Activated T-cell treated with anti-CD3 and anti-CD28 coated beads, Interleukin-2, amount 50 U/mL, for 48 hours (primary cell): ENCODE measurements at regions not wholly inside any gene's neighbourhood (a gene's known extent, or its start where the extent isn't known, plus 50 kb on each side); places are given as distances from the start of the nearest gene placed in this dataset.

Source experiments
- DNase-seq, 2 experiments: peaks; one replicate each; pipeline ENCODE4 v3.0.0-alpha.2; 2020

- no peak for DNase-seq
Observed at GRCh38 chr5:63719147-63719546, 243.1 kb downstream of the HTR1A start.

- no peak for DNase-seq
Observed at GRCh38 chr5:63700241-63700640, 262.0 kb downstream of the HTR1A start.

GRCh38 chr5:63697811-63698210, 264.4 kb downstream of the HTR1A start:
- no peak for DNase-seq

GRCh38 chr5:63690546-63690945, 271.7 kb downstream of the HTR1A start:
- no peak for DNase-seq

GRCh38 chr5:63687854-63688516, 274.3 kb downstream of the HTR1A start:
- no peak for DNase-seq

GRCh38 chr5:63686938-63687337, 275.3 kb downstream of the HTR1A start:
- DNase-seq = no peak

GRCh38 chr5:63686181-63686580, 276.1 kb downstream of the HTR1A start:
- no peak for DNase-seq

GRCh38 chr5:63685454-63685853, 276.8 kb downstream of the HTR1A start:
- DNase-seq = no peak

GRCh38 chr5:63674881-63675280, 287.4 kb downstream of the HTR1A start:
- no peak for DNase-seq

- DNase-seq = no peak
Observed at GRCh38 chr5:63655043-63655442, 307.2 kb downstream of the HTR1A start.

GRCh38 chr5:63650581-63650980, 311.7 kb downstream of the HTR1A start:
- DNase-seq = no peak

- DNase-seq = no peak
Observed at GRCh38 chr5:63648376-63648775, 313.9 kb downstream of the HTR1A start.

GRCh38 chr5:63629951-63630630, 332.2 kb downstream of the HTR1A start:
- no peak for DNase-seq

GRCh38 chr5:63613442-63613841, 348.8 kb downstream of the HTR1A start:
- no peak for DNase-seq

- no peak for DNase-seq
Observed at GRCh38 chr5:63603996-63604395, 358.2 kb downstream of the HTR1A start.

- no peak for DNase-seq
Observed at GRCh38 chr5:63602971-63603370, 359.3 kb downstream of the HTR1A start.

- no peak for DNase-seq
Observed at GRCh38 chr5:63596254-63596653, 366.0 kb downstream of the HTR1A start.

- no peak for DNase-seq
Observed at GRCh38 chr5:63573380-63573779, 388.9 kb downstream of the HTR1A start.

- DNase-seq = no peak
Observed at GRCh38 chr5:63572740-63573139, 389.5 kb downstream of the HTR1A start.

- no peak for DNase-seq
Observed at GRCh38 chr5:63570752-63571151, 391.5 kb downstream of the HTR1A start.

- no peak for DNase-seq
Observed at GRCh38 chr5:63564789-63565188, 397.5 kb downstream of the HTR1A start.

GRCh38 chr5:63563008-63563917, 399.0 kb downstream of the HTR1A start:
- DNase-seq = no peak

GRCh38 chr5:63555874-63556273, 406.4 kb downstream of the HTR1A start:
- DNase-seq = no peak

GRCh38 chr5:63554191-63554590, 408.1 kb downstream of the HTR1A start:
- no peak for DNase-seq
